Ishikawa (cell line): ENCODE measurements at regions not wholly inside any gene's neighbourhood (a gene's known extent, or its start where the extent isn't known, plus 50 kb on each side); places are given as distances from the start of the nearest gene placed in this dataset.

Source experiments
- CEBPB ChIP-seq: IDR thresholded peaks from 2 replicates; pipeline ENCODE4 v1.6.1; 2012
- CREB1 ChIP-seq: IDR thresholded peaks from 2 replicates; pipeline ENCODE4 v1.6.1; 2012; ENCODE audit warnings: low read depth
- EGR1 ChIP-seq: IDR thresholded peaks from 2 replicates; pipeline ENCODE4 v1.6.1; 2012
- EP300 ChIP-seq: IDR thresholded peaks from 2 replicates; pipeline ENCODE4 v1.6.1; 2012; ENCODE audit warnings: borderline replicate concordance
- FOXM1 ChIP-seq: IDR thresholded peaks from 2 replicates; pipeline ENCODE4 v1.6.1; 2012; ENCODE audit warnings: low read depth, borderline replicate concordance
- NFIC ChIP-seq: IDR thresholded peaks from 2 replicates; pipeline ENCODE4 v1.6.1; 2012
- RAD21 ChIP-seq: IDR thresholded peaks from 2 replicates; pipeline ENCODE4 v1.6.1; 2012; ENCODE audit warnings: low read depth
- TAF1 ChIP-seq: IDR thresholded peaks from 2 replicates; pipeline ENCODE4 v1.6.1; 2012; ENCODE audit warnings: low read depth, mild to moderate bottlenecking
- TCF12 ChIP-seq: IDR thresholded peaks from 2 replicates; pipeline ENCODE4 v1.6.1; 2012; ENCODE audit warnings: low read depth
- TEAD4 ChIP-seq: IDR thresholded peaks from 2 replicates; pipeline ENCODE4 v1.6.1; 2012
- YY1 ChIP-seq: IDR thresholded peaks from 2 replicates; pipeline ENCODE4 v1.6.1; 2012; ENCODE audit warnings: low read depth
- ZBTB7A ChIP-seq: IDR thresholded peaks from 2 replicates; pipeline ENCODE4 v1.6.1; 2012; ENCODE audit warnings: low read depth
- TF ChIP-seq, protein P1 (sequence below): IDR thresholded peaks from 2 replicates; pipeline ENCODE4 v1.6.1; 2012
- TF ChIP-seq, protein P2 (sequence below): IDR thresholded peaks from 2 replicates; pipeline ENCODE4 v1.6.1; 2012
- TF ChIP-seq, protein P3 (sequence below): IDR thresholded peaks from 2 replicates; pipeline ENCODE4 v1.6.1; 2012; ENCODE audit warnings: low read depth, mild to moderate bottlenecking

DNA sequence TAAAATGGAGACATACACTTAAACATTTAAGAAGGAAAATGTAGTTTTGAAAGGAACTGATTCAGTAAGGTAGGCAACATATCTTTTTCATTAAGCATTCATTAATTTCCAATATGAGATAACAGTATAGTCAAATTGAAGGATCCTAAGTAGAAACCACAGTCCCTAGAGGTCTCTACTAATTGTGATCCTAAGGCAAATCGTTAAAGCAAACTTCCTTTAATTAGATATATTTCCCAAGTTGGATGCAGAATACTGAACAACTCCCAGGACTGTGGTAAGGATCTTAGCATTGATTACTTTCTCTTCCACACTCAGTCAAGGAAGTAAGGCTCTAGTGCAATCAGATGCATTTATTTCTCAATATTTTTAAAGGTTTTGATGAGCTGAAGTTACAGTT lies 604.1 kb upstream of the GJE1 start:
- TF ChIP-seq EP300: no peak
- no peak for TF ChIP-seq TCF12
- TF ChIP-seq RAD21: no peak
- no peak for TF ChIP-seq CREB1

DNA sequence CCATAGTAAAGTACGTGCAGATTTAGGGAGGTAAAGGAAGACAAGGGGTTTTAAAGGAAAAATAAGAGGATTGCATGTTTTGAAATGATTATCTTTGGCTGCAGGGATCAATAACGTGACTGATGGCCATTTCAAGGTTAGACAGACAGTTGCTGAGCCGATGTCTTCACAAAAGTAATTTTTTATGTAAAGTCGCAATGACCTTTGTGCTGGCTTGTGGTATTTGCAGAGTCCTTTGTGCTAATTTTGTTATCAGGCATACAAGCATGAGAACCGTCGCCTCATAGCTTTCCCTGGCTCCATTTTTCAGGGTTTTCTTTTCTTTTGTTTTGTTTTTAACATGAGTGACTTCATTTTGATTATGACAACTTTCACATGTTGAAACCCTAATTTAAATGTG lies 605.7 kb upstream of the GJE1 start:
- TF ChIP-seq RAD21: no peak
- TF ChIP-seq, protein P1, sequence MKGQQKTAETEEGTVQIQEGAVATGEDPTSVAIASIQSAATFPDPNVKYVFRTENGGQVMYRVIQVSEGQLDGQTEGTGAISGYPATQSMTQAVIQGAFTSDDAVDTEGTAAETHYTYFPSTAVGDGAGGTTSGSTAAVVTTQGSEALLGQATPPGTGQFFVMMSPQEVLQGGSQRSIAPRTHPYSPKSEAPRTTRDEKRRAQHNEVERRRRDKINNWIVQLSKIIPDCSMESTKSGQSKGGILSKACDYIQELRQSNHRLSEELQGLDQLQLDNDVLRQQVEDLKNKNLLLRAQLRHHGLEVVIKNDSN: no peak
- TF ChIP-seq TCF12: no peak
- TF ChIP-seq, protein P2, sequence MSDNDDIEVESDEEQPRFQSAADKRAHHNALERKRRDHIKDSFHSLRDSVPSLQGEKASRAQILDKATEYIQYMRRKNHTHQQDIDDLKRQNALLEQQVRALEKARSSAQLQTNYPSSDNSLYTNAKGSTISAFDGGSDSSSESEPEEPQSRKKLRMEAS: no peak
- no peak for TF ChIP-seq TEAD4
- TF ChIP-seq EP300: no peak
- no peak for TF ChIP-seq FOXM1
- no peak for TF ChIP-seq ZBTB7A
- no peak for TF ChIP-seq CEBPB
- no peak for TF ChIP-seq YY1
- no peak for TF ChIP-seq EGR1
- TF ChIP-seq CREB1: no peak

GRCh38 chr6:141521440-141521839 lies 611.3 kb upstream of the GJE1 start:
- TF ChIP-seq EGR1: no peak
- TF ChIP-seq EP300: no peak
- TF ChIP-seq YY1: no peak
- no peak for TF ChIP-seq NFIC
- TF ChIP-seq CREB1: no peak
- no peak for TF ChIP-seq RAD21
- TF ChIP-seq, protein P3, sequence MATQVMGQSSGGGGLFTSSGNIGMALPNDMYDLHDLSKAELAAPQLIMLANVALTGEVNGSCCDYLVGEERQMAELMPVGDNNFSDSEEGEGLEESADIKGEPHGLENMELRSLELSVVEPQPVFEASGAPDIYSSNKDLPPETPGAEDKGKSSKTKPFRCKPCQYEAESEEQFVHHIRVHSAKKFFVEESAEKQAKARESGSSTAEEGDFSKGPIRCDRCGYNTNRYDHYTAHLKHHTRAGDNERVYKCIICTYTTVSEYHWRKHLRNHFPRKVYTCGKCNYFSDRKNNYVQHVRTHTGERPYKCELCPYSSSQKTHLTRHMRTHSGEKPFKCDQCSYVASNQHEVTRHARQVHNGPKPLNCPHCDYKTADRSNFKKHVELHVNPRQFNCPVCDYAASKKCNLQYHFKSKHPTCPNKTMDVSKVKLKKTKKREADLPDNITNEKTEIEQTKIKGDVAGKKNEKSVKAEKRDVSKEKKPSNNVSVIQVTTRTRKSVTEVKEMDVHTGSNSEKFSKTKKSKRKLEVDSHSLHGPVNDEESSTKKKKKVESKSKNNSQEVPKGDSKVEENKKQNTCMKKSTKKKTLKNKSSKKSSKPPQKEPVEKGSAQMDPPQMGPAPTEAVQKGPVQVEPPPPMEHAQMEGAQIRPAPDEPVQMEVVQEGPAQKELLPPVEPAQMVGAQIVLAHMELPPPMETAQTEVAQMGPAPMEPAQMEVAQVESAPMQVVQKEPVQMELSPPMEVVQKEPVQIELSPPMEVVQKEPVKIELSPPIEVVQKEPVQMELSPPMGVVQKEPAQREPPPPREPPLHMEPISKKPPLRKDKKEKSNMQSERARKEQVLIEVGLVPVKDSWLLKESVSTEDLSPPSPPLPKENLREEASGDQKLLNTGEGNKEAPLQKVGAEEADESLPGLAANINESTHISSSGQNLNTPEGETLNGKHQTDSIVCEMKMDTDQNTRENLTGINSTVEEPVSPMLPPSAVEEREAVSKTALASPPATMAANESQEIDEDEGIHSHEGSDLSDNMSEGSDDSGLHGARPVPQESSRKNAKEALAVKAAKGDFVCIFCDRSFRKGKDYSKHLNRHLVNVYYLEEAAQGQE: no peak
- TF ChIP-seq TEAD4: no peak
- TF ChIP-seq TCF12: no peak
- no peak for TF ChIP-seq CEBPB
- no peak for TF ChIP-seq ZBTB7A
- TF ChIP-seq, protein P2: no peak
- TF ChIP-seq, protein P1: no peak
- no peak for TF ChIP-seq TAF1

- no peak for TF ChIP-seq NFIC
- TF ChIP-seq, protein P1: no peak
- no peak for TF ChIP-seq YY1
- TF ChIP-seq, protein P2: no peak
- TF ChIP-seq TCF12: no peak
- no peak for TF ChIP-seq TAF1
- no peak for TF ChIP-seq CEBPB
- TF ChIP-seq EGR1: no peak
- no peak for TF ChIP-seq CREB1
- TF ChIP-seq, protein P3: no peak
- no peak for TF ChIP-seq RAD21
Observed at GRCh38 chr6:141513830-141514229, 618.9 kb upstream of the GJE1 start.

- TF ChIP-seq ZBTB7A (no peak), TAF1 (no peak), NFIC (no peak), CEBPB (no peak), CREB1 (no peak), EP300 (no peak), TCF12 (no peak), YY1 (no peak), FOXM1 (no peak), EGR1 (no peak), TEAD4 (no peak), RAD21 (no peak)
- TF ChIP-seq, protein P1: no peak
- TF ChIP-seq, protein P3: no peak
- TF ChIP-seq, protein P2: no peak
Observed at GRCh38 chr6:141510803-141511202, 621.9 kb upstream of the GJE1 start.
